ENCODE measurements at regions not wholly inside any gene's neighbourhood (a gene's known extent, or its start where the extent isn't known, plus 50 kb on each side); places are given as distances from the start of the nearest gene placed in this dataset.

GRCh38 chr2:217256251-217256650, 396.4 kb upstream of the TNP1 start:
- DNase-seq: no peak

DNA sequence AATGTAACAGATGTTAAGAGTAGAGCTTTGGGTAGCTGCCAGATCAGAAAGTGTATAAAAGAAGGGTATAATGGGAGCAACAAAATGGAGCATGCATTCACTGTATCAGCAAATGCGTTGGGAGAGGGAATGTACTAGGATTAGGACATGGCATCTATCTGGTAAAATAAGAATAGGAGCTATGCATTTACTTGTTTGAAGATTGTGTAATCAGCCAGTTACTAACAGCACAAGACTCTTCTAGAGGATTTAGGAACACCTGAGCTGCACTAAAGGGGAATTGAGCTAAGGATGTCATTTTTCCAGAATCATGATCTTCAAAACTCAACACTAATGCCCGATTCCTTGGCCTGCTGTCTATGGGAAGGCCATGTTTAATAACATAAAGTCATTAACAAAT, 394.2 kb upstream of the TNP1 start:
- no peak for DNase-seq

GRCh38 chr2:217252181-217252580, 392.3 kb upstream of the TNP1 start:
- no peak for DNase-seq

DNA sequence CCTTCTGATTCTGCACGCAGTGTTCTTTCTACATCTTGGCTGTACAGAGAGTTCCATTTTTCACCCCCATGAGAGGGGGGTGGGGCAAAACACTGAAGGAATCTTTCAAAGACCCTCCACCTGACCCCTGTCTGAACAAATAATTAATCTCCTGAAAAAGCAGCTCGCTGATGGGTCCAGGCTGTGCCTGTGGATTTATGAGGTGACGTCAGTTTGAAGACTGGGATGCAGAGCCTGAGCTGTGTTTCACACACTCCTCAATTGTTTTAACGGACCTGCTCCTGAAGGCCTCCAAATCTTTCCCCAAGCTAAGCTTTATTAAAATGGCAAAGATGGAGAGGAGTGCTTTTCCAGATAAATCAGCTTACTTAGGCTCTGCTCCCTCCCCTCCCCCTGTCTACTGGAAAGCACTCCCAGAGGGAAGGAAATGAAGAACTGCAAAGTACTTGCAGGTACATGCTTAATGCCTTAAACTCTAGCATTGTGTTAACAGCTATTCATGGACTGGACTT, 390.2 kb upstream of the TNP1 start:
- no peak for DNase-seq

- DNase-seq: no peak
Observed at GRCh38 chr2:217249121-217250012, 389.5 kb upstream of the TNP1 start.

- no peak for DNase-seq
Observed at GRCh38 chr2:217248312-217248935, 388.6 kb upstream of the TNP1 start.

- no peak for DNase-seq
Observed at GRCh38 chr2:217247476-217247875, 387.6 kb upstream of the TNP1 start.

- DNase-seq: no peak
Observed at GRCh38 chr2:217246108-217246507, 386.2 kb upstream of the TNP1 start.

DNA sequence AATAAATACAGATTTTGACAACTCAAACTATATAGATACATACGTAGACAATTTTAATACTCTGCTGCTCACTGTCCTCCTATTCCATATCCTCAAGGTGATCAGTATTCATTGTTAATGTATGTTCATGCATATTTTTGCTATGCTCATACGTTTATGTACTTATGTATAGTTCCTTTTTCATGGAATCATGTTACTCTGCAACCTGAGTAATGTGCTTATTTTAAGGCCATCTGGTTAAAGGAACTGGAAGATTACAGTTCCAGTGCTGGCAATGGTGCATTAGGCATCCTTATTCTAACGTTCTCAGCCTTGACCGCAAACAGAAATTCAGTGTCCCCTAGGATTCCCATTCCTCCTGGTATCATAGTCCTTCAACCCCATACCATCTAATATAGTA, 385.0 kb upstream of the TNP1 start:
- no peak for DNase-seq

GRCh38 chr2:217242947-217243346, 383.1 kb upstream of the TNP1 start:
- DNase-seq: no peak

DNA sequence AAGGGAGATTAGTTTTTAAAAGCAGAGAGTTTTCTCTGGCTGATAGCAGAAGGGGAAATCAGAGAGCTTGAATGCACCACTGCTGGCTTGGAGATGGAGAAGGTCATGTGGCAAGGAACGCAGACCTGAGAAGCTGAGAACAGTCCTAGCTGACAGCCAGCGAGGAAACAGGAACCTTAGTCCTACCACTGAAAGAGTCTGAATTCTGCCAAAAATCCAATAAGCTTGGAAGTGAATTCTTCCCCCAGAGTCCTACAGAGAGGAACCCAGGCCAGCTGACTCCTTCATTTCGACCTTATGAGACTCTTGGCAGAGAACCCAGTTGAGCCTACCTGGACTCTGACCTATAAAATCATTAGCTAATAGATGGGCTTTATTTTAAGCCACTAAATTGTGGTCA, 371.9 kb upstream of the TNP1 start:
- no peak for DNase-seq

DNA sequence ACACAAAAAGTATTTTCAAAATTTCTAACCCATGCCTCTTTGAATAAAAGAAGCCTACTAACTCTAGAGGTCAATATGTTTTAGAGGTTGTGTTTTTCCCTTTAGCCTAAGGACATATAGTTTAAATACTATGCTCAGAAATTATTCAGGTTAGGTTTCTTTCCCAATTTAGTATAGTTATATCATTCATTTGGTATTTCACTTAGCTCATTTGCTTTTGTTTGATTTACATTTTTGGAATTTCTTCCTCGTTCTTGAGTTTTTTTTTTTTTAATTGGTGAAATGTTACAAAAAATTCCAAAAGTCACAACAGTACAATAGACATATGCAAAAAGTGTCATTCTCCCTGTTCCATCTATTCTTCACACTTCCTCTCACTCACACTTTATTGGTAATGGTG, 371.3 kb upstream of the TNP1 start:
- DNase-seq: no peak

GRCh38 chr2:217228732-217229131, 368.9 kb upstream of the TNP1 start:
- no peak for DNase-seq

GRCh38 chr2:217227794-217228193, 367.9 kb upstream of the TNP1 start:
- no peak for DNase-seq

GRCh38 chr2:217225596-217225995, 365.7 kb upstream of the TNP1 start:
- DNase-seq: no peak

DNA sequence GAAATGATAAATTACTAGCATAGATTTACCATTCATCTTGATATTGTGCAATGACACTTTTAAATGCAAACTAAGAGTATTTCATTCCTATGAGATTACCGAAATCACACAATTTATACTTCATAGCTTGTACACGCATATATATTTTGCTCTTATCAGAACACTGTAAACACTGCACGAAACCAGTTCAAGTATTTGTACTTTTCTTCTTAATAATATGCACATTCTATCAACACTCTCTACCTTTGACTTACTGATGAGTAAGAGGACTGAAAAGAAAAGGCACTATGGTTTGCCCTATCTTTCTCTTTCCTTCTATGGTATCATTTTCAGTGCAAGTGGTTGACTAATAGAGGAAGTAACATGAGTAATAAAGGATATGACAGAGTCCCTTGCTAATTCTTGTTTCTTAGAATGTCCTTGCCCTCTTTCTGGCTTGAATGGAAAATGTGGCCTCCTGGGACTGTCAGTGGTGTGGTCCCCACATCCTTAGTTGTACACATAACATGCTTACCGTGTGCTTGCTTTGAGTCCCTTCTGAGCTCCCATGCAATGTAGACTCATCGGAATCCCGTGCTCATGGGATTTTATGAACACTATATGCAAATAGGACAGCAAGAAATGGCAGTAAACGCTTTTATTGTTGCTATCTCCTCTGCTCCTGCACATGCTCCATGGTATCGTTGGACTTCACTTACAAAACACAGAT, 363.5 kb upstream of the TNP1 start:
- no peak for DNase-seq

- no peak for DNase-seq
Observed at GRCh38 chr2:217222309-217222910, 362.5 kb upstream of the TNP1 start.

GRCh38 chr2:217220228-217221013, 360.6 kb upstream of the TNP1 start:
- DNase-seq: no peak

GRCh38 chr2:217219164-217219520, 359.3 kb upstream of the TNP1 start:
- DNase-seq: no peak

DNA sequence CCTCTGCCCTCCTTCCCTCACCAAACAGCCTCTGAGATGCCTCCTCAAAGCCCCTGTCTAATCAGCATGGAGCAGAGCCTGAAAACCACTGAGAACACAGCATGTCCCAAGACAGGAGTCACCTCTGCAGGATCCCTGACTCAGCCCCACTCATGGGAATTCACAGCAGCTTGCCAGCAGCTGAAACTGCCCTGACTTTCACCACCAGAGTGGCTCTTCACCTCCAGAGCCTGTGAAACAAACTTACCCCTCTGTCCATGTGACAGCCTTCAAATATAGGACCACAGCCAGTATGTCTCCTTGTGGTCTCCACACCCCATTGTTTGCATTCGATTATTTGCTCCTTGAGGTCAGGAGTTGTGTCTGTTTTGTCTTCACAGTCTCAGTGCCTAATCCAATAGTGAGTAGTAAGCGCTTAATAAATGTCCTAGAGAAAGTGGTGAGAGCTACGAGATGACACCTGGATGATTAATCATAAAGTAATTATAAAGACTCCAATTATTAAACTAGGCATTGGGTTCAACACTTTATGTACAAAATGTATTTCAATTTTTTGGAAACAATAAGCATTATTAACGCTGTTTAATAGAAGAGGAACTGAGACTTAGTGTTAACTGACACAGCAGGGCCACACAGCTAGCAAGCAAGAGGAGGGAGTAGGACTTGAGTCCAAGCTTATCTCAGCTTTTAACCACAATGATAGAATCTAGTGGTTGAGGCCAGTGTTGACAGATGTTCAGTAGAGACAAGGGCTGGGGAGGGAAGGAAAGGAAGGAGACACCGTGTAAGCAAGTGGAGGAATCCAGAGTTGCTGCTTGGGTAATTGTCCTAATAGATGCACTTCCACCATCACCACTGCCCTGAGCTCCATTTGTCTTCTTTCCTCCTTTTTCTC, 358.7 kb upstream of the TNP1 start:
- no peak for DNase-seq

DNA sequence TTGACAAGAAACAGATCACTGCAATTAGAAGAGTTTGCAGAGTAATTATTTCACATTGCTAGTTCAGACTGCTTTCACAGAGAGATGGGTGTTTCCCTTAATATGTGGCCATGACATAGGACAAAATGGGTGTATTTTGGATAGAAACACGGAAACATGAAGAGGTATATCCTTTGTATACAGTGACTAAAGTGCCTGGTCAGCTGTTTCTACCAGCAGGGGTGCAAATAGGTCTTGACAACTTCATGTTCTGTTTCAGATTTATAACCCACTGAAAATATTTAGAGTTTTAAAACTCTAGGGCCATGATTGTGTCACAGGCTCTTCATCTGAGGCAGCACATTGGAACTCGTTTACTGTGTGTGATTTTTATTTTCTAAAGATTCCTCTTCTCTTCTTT, 357.1 kb upstream of the TNP1 start:
- DNase-seq: no peak

Measured in NCI-H1048 (cell line).